ENCODE measurements at regions not wholly inside any gene's neighbourhood (a gene's known extent, or its start where the extent isn't known, plus 50 kb on each side); places are given as distances from the start of the nearest gene placed in this dataset.

GRCh38 chr4:137852326-137852725 is 320.0 kb upstream of the PCDH18 start:
- Histone ChIP-seq H3K27ac (ENCODE audit: insufficient read depth, low read depth, low read length) (no peak overlapping the region), H3K4me2 (ENCODE audit: insufficient read depth, low read length) (no peak overlapping the region), H3K36me3 (ENCODE audit: control insufficient read depth in 2 of 2, extremely low read depth in 1 of 2, insufficient read depth in 2 of 2, low read length in 2 of 2) (no peaks in the 10 kb centered on the region), H3K4me1 (ENCODE audit: control insufficient read depth, extremely low read depth, insufficient read depth, low read length) (no peaks in the 10 kb centered on the region), H3K9me1 (replicated peaks; ENCODE audit: control insufficient read depth, extremely low read depth, insufficient read depth, low read length) (no peaks in the 10 kb centered on the region), H3K9me3 (replicated peaks; ENCODE audit: control insufficient read depth, insufficient read depth, low read length) (no peaks in the 10 kb centered on the region), H3K27me3 (ENCODE audit: control insufficient read depth in 2 of 2, insufficient read depth in 2 of 2, low read length in 2 of 2) (no peaks in the 10 kb centered on the region), H3K79me2 (ENCODE audit: control insufficient read depth, insufficient read depth, low read length) (no peaks in the 10 kb centered on the region), H3K4me3 (replicated peaks in 1 of 3; ENCODE audit: insufficient read depth in 1 of 3, low read depth in 1 of 3, low read length in 3 of 3) (no peak overlapping the region), H2AFZ (ENCODE audit: low read depth, low read length) (no peak overlapping the region), H4K20me1 (replicated peaks; ENCODE audit: control insufficient read depth, extremely low read depth, insufficient read depth, low read length) (no peaks in the 10 kb centered on the region), H3K9ac (replicated peaks; ENCODE audit: extremely low read depth, insufficient read depth, low read length) (no peak overlapping the region)
- DNase-seq (ENCODE audit: low read depth, low spot score) (no peak), FAIRE-seq (no peak)
- no TSS peak for BruUV-seq (replicated peaks)
- ChIA-PET CTCF (interaction anchor here (1.2 to 1.7 kb wide), 4 partner anchors 10 to 729 kb away, joined by 3 to 5 read pairs (median 4); no protein-coding TSS in a partner anchor), POLR2A (no interaction called here)
- TF ChIP-seq EZH2 (IDR thresholded peaks at IDR 0.05; ENCODE audit: borderline replicate concordance, low read depth, low read length, severe bottlenecking): no peak
- TF ChIP-seq MYC (IDR thresholded peaks at IDR 0.05; ENCODE audit: low read depth, low read length): no peak
- TF ChIP-seq, protein P1, sequence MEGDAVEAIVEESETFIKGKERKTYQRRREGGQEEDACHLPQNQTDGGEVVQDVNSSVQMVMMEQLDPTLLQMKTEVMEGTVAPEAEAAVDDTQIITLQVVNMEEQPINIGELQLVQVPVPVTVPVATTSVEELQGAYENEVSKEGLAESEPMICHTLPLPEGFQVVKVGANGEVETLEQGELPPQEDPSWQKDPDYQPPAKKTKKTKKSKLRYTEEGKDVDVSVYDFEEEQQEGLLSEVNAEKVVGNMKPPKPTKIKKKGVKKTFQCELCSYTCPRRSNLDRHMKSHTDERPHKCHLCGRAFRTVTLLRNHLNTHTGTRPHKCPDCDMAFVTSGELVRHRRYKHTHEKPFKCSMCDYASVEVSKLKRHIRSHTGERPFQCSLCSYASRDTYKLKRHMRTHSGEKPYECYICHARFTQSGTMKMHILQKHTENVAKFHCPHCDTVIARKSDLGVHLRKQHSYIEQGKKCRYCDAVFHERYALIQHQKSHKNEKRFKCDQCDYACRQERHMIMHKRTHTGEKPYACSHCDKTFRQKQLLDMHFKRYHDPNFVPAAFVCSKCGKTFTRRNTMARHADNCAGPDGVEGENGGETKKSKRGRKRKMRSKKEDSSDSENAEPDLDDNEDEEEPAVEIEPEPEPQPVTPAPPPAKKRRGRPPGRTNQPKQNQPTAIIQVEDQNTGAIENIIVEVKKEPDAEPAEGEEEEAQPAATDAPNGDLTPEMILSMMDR (IDR thresholded peaks at IDR 0.05; ENCODE audit: extremely low read depth in 1 of 2, insufficient read depth in 1 of 2, low read depth in 1 of 2, low read length in 2 of 2): no peak
- no peak for TF ChIP-seq GATA2 (IDR thresholded peaks at IDR 0.05; ENCODE audit: insufficient read depth, insufficient read length, low read depth, low read length)
- TF ChIP-seq POLR2A (IDR thresholded peaks at IDR 0.05; ENCODE audit: low read depth, low read length): no peak
- TF ChIP-seq MAX (IDR thresholded peaks at IDR 0.05; ENCODE audit: insufficient read depth, insufficient read length): no peak
- TF ChIP-seq POLR2AphosphoS5 (IDR thresholded peaks at IDR 0.05; ENCODE audit: insufficient read depth, low read depth, low read length): no peak
- no peak for TF ChIP-seq FOS (IDR thresholded peaks at IDR 0.05; ENCODE audit: borderline replicate concordance, insufficient read depth, low read length)
- TF ChIP-seq JUN (IDR thresholded peaks at IDR 0.05; ENCODE audit: borderline replicate concordance, insufficient read depth, insufficient read length, low read depth): no peak
- intact Hi-C loops (cut with micrococcal nuclease): no loop called here
- dilution Hi-C loops (cut with MboI; ENCODE audit: extremely low pct_ligation_motif_present, low sequenced_read_pairs): no loop called here

All from endothelial cell of umbilical vein (primary cell).